ENCODE measurements at regions not wholly inside any gene's neighbourhood (a gene's known extent, or its start where the extent isn't known, plus 50 kb on each side); places are given as distances from the start of the nearest gene placed in this dataset.
"Not testable (repeated sequence)": the region's sequence is repeated elsewhere in the genome, so short reads cannot be mapped to it uniquely, and the experiment has no call there.

- H3K36me3 Mint-ChIP-seq; CTCF ChIA-PET; H3K4me3 ChIP-seq (ENCODE audit: low read length); POLR2A ChIA-PET; H3K4me3 Mint-ChIP-seq; ATAC-seq; H3K9me3 ChIP-seq (ENCODE audit: control insufficient read depth in 2 of 3, low read length in 3 of 3); H3K27me3 Mint-ChIP-seq; H3K27ac ChIP-seq (ENCODE audit: low read depth, low read length); intact Hi-C loops (cut with micrococcal nuclease); H3K27ac Mint-ChIP-seq; H3K4me1 ChIP-seq (ENCODE audit: control insufficient read depth in 2 of 2, insufficient read depth in 2 of 2, low read length in 2 of 2); DNase-seq; H3K4me1 Mint-ChIP-seq; H3K36me3 ChIP-seq (ENCODE audit: control insufficient read depth in 2 of 3, insufficient read depth in 3 of 3, low read length in 3 of 3); H3K27me3 ChIP-seq (ENCODE audit: control insufficient read depth in 2 of 2, insufficient read depth in 2 of 2, low read length in 2 of 2): not testable (repeated sequence)
- H3K9me3 Mint-ChIP-seq, result peaks cover 13 to 77% (median 37%) of the 10 kb centered on the region in 11 donors
Measured at GRCh38 chr22:10934704-10935103, 4593.3 kb upstream of the OR11H1 start.

- ATAC-seq (no peak), DNase-seq (no peak)
- Histone ChIP-seq H3K4me3 (ENCODE audit: low read length) (no peak overlapping the region), H3K27me3 (ENCODE audit: control insufficient read depth in 2 of 2, insufficient read depth in 2 of 2, low read length in 2 of 2) (no peaks in the 10 kb centered on the region), H3K36me3 (ENCODE audit: control insufficient read depth in 2 of 3, insufficient read depth in 3 of 3, low read length in 3 of 3) (no peaks in the 10 kb centered on the region), H3K9me3 (ENCODE audit: control insufficient read depth in 2 of 3, low read length in 3 of 3) (peaks cover 0 to 17% (median 0%) of the 10 kb centered on the region in 3 experiments), H3K4me1 (ENCODE audit: control insufficient read depth in 2 of 2, insufficient read depth in 2 of 2, low read length in 2 of 2) (no peaks in the 10 kb centered on the region), H3K27ac (ENCODE audit: low read depth, low read length) (no peak overlapping the region)
- ChIA-PET CTCF (no interaction called here), POLR2A (no interaction called here)
- H3K9me3 Mint-ChIP-seq, result peaks cover 16 to 79% (median 52%) of the 10 kb centered on the region in 11 donors
- intact Hi-C loops (cut with micrococcal nuclease), result no loop called here
- peaks cover 0 to 10% (median 4%) of the 10 kb centered on the region in 5 donors for H3K36me3 Mint-ChIP-seq
- H3K4me3 Mint-ChIP-seq, result no peak overlapping the region
- no peak overlapping the region for H3K27ac Mint-ChIP-seq
- peaks cover 0 to 1% (median 0%) of the 10 kb centered on the region in 7 donors for H3K4me1 Mint-ChIP-seq
- no peaks in the 10 kb centered on the region for H3K27me3 Mint-ChIP-seq
Measured at GRCh38 chr22:10961043-10961860, 4566.7 kb upstream of the OR11H1 start.

DNA sequence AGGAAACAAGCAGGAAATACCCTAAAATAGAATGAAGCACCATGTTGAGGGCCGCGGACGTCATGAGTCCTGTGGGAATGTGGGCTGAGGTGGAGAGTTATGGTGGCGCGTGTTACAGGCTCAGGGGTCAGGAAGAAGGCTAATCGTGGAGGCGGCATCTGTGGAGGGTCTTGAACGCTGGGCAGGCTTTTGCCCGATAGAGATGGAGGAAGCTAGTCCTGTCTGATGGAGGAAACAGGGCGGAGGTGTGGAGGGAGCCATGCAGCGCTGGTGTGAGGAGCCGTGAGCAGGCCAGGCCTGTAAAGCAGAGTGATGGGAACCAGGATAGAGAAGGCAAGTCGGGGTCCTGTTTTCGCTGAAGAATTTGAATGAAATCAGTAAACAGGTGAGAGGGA is 4566.1 kb upstream of the OR11H1 start:
- H3K4me3 Mint-ChIP-seq; H3K27me3 Mint-ChIP-seq; H3K27me3 ChIP-seq (ENCODE audit: control insufficient read depth in 2 of 2, insufficient read depth in 2 of 2, low read length in 2 of 2); CTCF ChIA-PET; H3K27ac ChIP-seq (ENCODE audit: low read depth, low read length); intact Hi-C loops (cut with micrococcal nuclease); POLR2A ChIA-PET; ATAC-seq; DNase-seq; H3K4me1 Mint-ChIP-seq; H3K4me1 ChIP-seq (ENCODE audit: control insufficient read depth in 2 of 2, insufficient read depth in 2 of 2, low read length in 2 of 2); H3K36me3 ChIP-seq (ENCODE audit: control insufficient read depth in 2 of 3, insufficient read depth in 3 of 3, low read length in 3 of 3); H3K36me3 Mint-ChIP-seq; H3K4me3 ChIP-seq (ENCODE audit: low read length): not testable (repeated sequence)
- peak overlapping the region in 1 of 9 donors; percentile 18 for H3K27ac Mint-ChIP-seq
- H3K9me3 ChIP-seq (ENCODE audit: control insufficient read depth in 2 of 3, low read length in 3 of 3), result peaks cover 0 to 17% (median 0%) of the 10 kb centered on the region in 3 experiments
- H3K9me3 Mint-ChIP-seq, result peaks cover 16 to 76% (median 48%) of the 10 kb centered on the region in 11 donors
